ENCODE measurements at regions not wholly inside any gene's neighbourhood (a gene's known extent, or its start where the extent isn't known, plus 50 kb on each side); places are given as distances from the start of the nearest gene placed in this dataset.

GRCh38 chr5:3911111-3911510, 315.5 kb downstream of the IRX1 start:
- Histone ChIP-seq H3K9me3 (ENCODE audit: control insufficient read depth in 2 of 3, insufficient read depth in 1 of 3, low read length in 3 of 3) (no peaks in the 10 kb centered on the region), H3K9ac (ENCODE audit: low read length in 3 of 3) (no peak overlapping the region), H3K4me3 (ENCODE audit: low read length in 3 of 3) (no peak overlapping the region), H3K27me3 (ENCODE audit: control insufficient read depth, insufficient read depth, low read length) (no peaks in the 10 kb centered on the region), H3K27ac (ENCODE audit: low read depth in 2 of 2, low read length in 2 of 2) (no peak overlapping the region), H3K4me1 (ENCODE audit: control insufficient read depth in 2 of 3, insufficient read depth in 2 of 3, low read depth in 1 of 3, low read length in 3 of 3) (no peaks in the 10 kb centered on the region), H3K36me3 (ENCODE audit: control insufficient read depth in 2 of 3, insufficient read depth in 3 of 3, low read length in 3 of 3) (no peaks in the 10 kb centered on the region)
- FAIRE-seq (no peak), DNase-seq (no peak)
- TF ChIP-seq CTCF (IDR thresholded peaks at IDR 0.05; ENCODE audit: borderline replicate concordance, extremely low read depth, insufficient read depth), result no peak
- intact Hi-C loops (cut with DNase I), result no loop called here

- FAIRE-seq, result no peak
- intact Hi-C loops (cut with DNase I), result no loop called here
- H3K9ac ChIP-seq (ENCODE audit: low read length in 3 of 3), result no peak overlapping the region
Measured at GRCh38 chr5:3911773-3912172, 316.1 kb downstream of the IRX1 start.

GRCh38 chr5:3912790-3913189, 317.2 kb downstream of the IRX1 start:
- no peak overlapping the region for H3K9ac ChIP-seq (ENCODE audit: low read length in 3 of 3)
- intact Hi-C loops (cut with DNase I), result no loop called here
- H3K9me3 ChIP-seq (ENCODE audit: control insufficient read depth in 2 of 3, insufficient read depth in 1 of 3, low read length in 3 of 3), result no peaks in the 10 kb centered on the region
- no peaks in the 10 kb centered on the region for H3K27me3 ChIP-seq (ENCODE audit: control insufficient read depth, insufficient read depth, low read length)
- H3K4me3 ChIP-seq (ENCODE audit: low read length in 3 of 3), result no peak overlapping the region
- no peaks in the 10 kb centered on the region for H3K36me3 ChIP-seq (ENCODE audit: control insufficient read depth in 2 of 3, insufficient read depth in 3 of 3, low read length in 3 of 3)
- no peak overlapping the region for H3K27ac ChIP-seq (ENCODE audit: low read depth in 2 of 2, low read length in 2 of 2)
- no peak for DNase-seq
- FAIRE-seq, result no peak
- no peak for TF ChIP-seq CTCF (IDR thresholded peaks at IDR 0.05; ENCODE audit: borderline replicate concordance, extremely low read depth, insufficient read depth)
- H3K4me1 ChIP-seq (ENCODE audit: control insufficient read depth in 2 of 3, insufficient read depth in 2 of 3, low read depth in 1 of 3, low read length in 3 of 3), result no peaks in the 10 kb centered on the region

More at GRCh38 chr5:3911773-3912172, 316.1 kb downstream of the IRX1 start:
- DNase-seq, result no peak
- H3K36me3 ChIP-seq (ENCODE audit: control insufficient read depth in 2 of 3, insufficient read depth in 3 of 3, low read length in 3 of 3), result no peaks in the 10 kb centered on the region
- no peaks in the 10 kb centered on the region for H3K4me1 ChIP-seq (ENCODE audit: control insufficient read depth in 2 of 3, insufficient read depth in 2 of 3, low read depth in 1 of 3, low read length in 3 of 3)
- H3K4me3 ChIP-seq (ENCODE audit: low read length in 3 of 3), result no peak overlapping the region
- no peaks in the 10 kb centered on the region for H3K9me3 ChIP-seq (ENCODE audit: control insufficient read depth in 2 of 3, insufficient read depth in 1 of 3, low read length in 3 of 3)
- no peak overlapping the region for H3K27ac ChIP-seq (ENCODE audit: low read depth in 2 of 2, low read length in 2 of 2)
- no peak for TF ChIP-seq CTCF (IDR thresholded peaks at IDR 0.05; ENCODE audit: borderline replicate concordance, extremely low read depth, insufficient read depth)
- no peaks in the 10 kb centered on the region for H3K27me3 ChIP-seq (ENCODE audit: control insufficient read depth, insufficient read depth, low read length)

GRCh38 chr5:3913279-3913678, 317.6 kb downstream of the IRX1 start:
- no peaks in the 10 kb centered on the region for H3K9me3 ChIP-seq (ENCODE audit: control insufficient read depth in 2 of 3, insufficient read depth in 1 of 3, low read length in 3 of 3)
- H3K9ac ChIP-seq (ENCODE audit: low read length in 3 of 3), result no peak overlapping the region
- intact Hi-C loops (cut with DNase I), result no loop called here
- no peaks in the 10 kb centered on the region for H3K27me3 ChIP-seq (ENCODE audit: control insufficient read depth, insufficient read depth, low read length)
- H3K4me3 ChIP-seq (ENCODE audit: low read length in 3 of 3), result no peak overlapping the region
- FAIRE-seq, result no peak
- H3K36me3 ChIP-seq (ENCODE audit: control insufficient read depth in 2 of 3, insufficient read depth in 3 of 3, low read length in 3 of 3), result no peaks in the 10 kb centered on the region
- H3K27ac ChIP-seq (ENCODE audit: low read depth in 2 of 2, low read length in 2 of 2), result no peak overlapping the region
- TF ChIP-seq CTCF (IDR thresholded peaks at IDR 0.05; ENCODE audit: borderline replicate concordance, extremely low read depth, insufficient read depth), result no peak
- DNase-seq, result no peak
- no peaks in the 10 kb centered on the region for H3K4me1 ChIP-seq (ENCODE audit: control insufficient read depth in 2 of 3, insufficient read depth in 2 of 3, low read depth in 1 of 3, low read length in 3 of 3)

Data from kidney (tissue), 13 donors.